Spleen (tissue), 11 donors: ENCODE measurements at regions not wholly inside any gene's neighbourhood (a gene's known extent, or its start where the extent isn't known, plus 50 kb on each side); places are given as distances from the start of the nearest gene placed in this dataset.

Experiments
- DNase-seq: peaks from one replicate; pipeline ENCODE4 v3.0.0-alpha.2; 2020
- H3K27ac ChIP-seq, 8 donors: fragments of 200-600 bp; sonication (generic) in 7 of 8; 1 replicate in 4 of 8; 2 replicates in 4 of 8; pipeline versions ENCODE4 v1.5.0 to v1.8.0; 2016 to 2021; ENCODE audit warnings: inconsistent platforms in 4 of 8, mild to moderate bottlenecking in 4 of 8, moderate library complexity in 1 of 8
- H3K27me3 ChIP-seq, 7 donors: fragments of 200-600 bp; sonication (generic) in 6 of 7; replicated peaks in 1 of 7; 1 replicate in 4 of 7; 2 replicates in 3 of 7; pipeline versions ENCODE4 v1.5.0 to v1.8.0; 2016 to 2021; ENCODE audit warnings: inconsistent platforms in 3 of 7, mild to moderate bottlenecking in 1 of 7
- H3K36me3 ChIP-seq, 6 donors: fragments of 200-600 bp; sonication (generic) in 5 of 6; 1 replicate in 4 of 6; 2 replicates in 2 of 6; pipeline versions ENCODE4 v1.5.0 to v1.8.0; 2016 to 2021; ENCODE audit warnings: inconsistent platforms in 2 of 6
- H3K4me1 ChIP-seq, 6 donors: fragments of 200-600 bp; sonication (generic) in 5 of 6; 1 replicate in 3 of 6; 2 replicates in 3 of 6; pipeline versions ENCODE4 v1.5.0 to v1.8.0; 2016 to 2021; ENCODE audit warnings: inconsistent platforms in 3 of 6
- H3K4me3 ChIP-seq, 8 donors: fragments of 200-600 bp; sonication (generic) in 7 of 8; 1 replicate in 4 of 8; 2 replicates in 4 of 8; pipeline versions ENCODE4 v1.5.0 to v1.8.0; 2016 to 2021; ENCODE audit warnings: inconsistent platforms in 4 of 8, mild to moderate bottlenecking in 4 of 8, moderate library complexity in 2 of 8
- H3K9me3 ChIP-seq, 8 donors: fragments of 200-600 bp; sonication (generic) in 7 of 8; 1 replicate in 4 of 8; 2 replicates in 4 of 8; pipeline versions ENCODE4 v1.5.0 to v1.8.0; 2016 to 2021; ENCODE audit warnings: inconsistent platforms in 4 of 8
- CTCF ChIP-seq, 11 experiments: fragments of 200-600 bp in 7 of 11; fragments of 450-650 bp in 4 of 11; sonication (generic) in 4 of 11; IDR thresholded peaks in 8 of 11; conservative IDR thresholded peaks in 3 of 11; 1 replicate in 7 of 11; 2 replicates in 4 of 11; pipeline versions ENCODE4 v1.4.0 to v1.8.0; 2016 to 2021; ENCODE audit warnings: antibody characterized with exemption in 11 of 11, inconsistent platforms in 4 of 11, mild to moderate bottlenecking in 1 of 11
- POLR2A ChIP-seq, 3 donors: fragments of 450-650 bp; IDR thresholded peaks; one replicate each; pipeline ENCODE4 v1.5.1; 2017; ENCODE audit warnings: antibody characterized with exemption in 3 of 3, mild to moderate bottlenecking in 1 of 3
- POLR2AphosphoS5 ChIP-seq, 3 donors: sonication (generic); formaldehyde crosslinking; IDR thresholded peaks; one replicate each; pipeline ENCODE4 v1.5.1; 2017; ENCODE audit warnings: antibody characterized with exemption in 3 of 3
- WGBS, 5 donors: extraction: QIAGEN DNeasy Blood & Tissue Kit in 3 of 5; methylation state at CpG; one replicate each; pipeline versions ENCODE4 v1.1.5 to v1.1.7; 2013 to 2018; 5-methylcytosine and 5-hydroxymethylcytosine counted together
- intact Hi-C: fragments of 100-400 bp; cut with DNase I; formaldehyde crosslinking; loops from one replicate; pipeline ENCODE4 v1.15.0; 2023; ENCODE audit warnings: low total_unique reads
- donor health status: healthy with polysubstance abuse.
- donor health status: DM: no; HTN: no; CAD: no; lungs with moderate emphysema.
- donor health status: DM: no; HTN: no; CAD: no.
- donor health status: Bipolar disorder and iron deficiency.
- donor health status: healthy.
- donor health status: DM: no; HTN: no; CAD: no.
- donor health status: DM: yes; HTN: yes; CAD: no.

- Histone ChIP-seq H3K4me3 (no peak overlapping the region), H3K9me3 (no peaks in the 10 kb centered on the region), H3K27ac (no peak overlapping the region), H3K27me3 (no peaks in the 10 kb centered on the region), H3K36me3 (no peaks in the 10 kb centered on the region), H3K4me1 (no peaks in the 10 kb centered on the region)
- intact Hi-C loops = no loop called here
- TF ChIP-seq CTCF (IDR thresholded peaks at IDR 0.05 in 8 of 11, conservative IDR thresholded peaks at IDR 0.05 in 3 of 11) = no peak
- no peak for TF ChIP-seq POLR2A (IDR thresholded peaks at IDR 0.05)
- no peak for TF ChIP-seq POLR2AphosphoS5 (IDR thresholded peaks at IDR 0.05)
- WGBS, 5 donors = 59 to 76% (median 69%) methylated on average over 10 of the region's 10 CpGs
- no peak for DNase-seq
Measured at GRCh38 chr2:129443865-129444739, 535.4 kb upstream of the RAB6C start.

- Histone ChIP-seq H3K4me3 (no peak overlapping the region), H3K4me1 (no peaks in the 10 kb centered on the region), H3K27ac (no peak overlapping the region), H3K27me3 (no peaks in the 10 kb centered on the region), H3K9me3 (no peaks in the 10 kb centered on the region), H3K36me3 (no peaks in the 10 kb centered on the region)
- WGBS, 5 donors = 88 to 93% (median 90%) methylated on average over 6 of the region's 6 CpGs
- no peak for DNase-seq
- intact Hi-C loops = no loop called here
- TF ChIP-seq POLR2A (IDR thresholded peaks at IDR 0.05) (no peak), CTCF (IDR thresholded peaks at IDR 0.05 in 8 of 11, conservative IDR thresholded peaks at IDR 0.05 in 3 of 11) (no peak), POLR2AphosphoS5 (IDR thresholded peaks at IDR 0.05) (no peak)
Measured at GRCh38 chr2:129444751-129445150, 534.7 kb upstream of the RAB6C start.

GRCh38 chr2:129456691-129457090, 522.8 kb upstream of the RAB6C start:
- no peaks in the 10 kb centered on the region for H3K9me3 ChIP-seq
- no peaks in the 10 kb centered on the region for H3K27me3 ChIP-seq
- no peak for DNase-seq
- H3K4me1 ChIP-seq = no peaks in the 10 kb centered on the region
- TF ChIP-seq POLR2AphosphoS5 (IDR thresholded peaks at IDR 0.05) = no peak
- no peak overlapping the region for H3K4me3 ChIP-seq
- no peak overlapping the region for H3K27ac ChIP-seq
- intact Hi-C loops = no loop called here
- WGBS, 5 donors = 68 to 79% (median 72%) methylated on average over 3 of the region's 3 CpGs
- no peaks in the 10 kb centered on the region for H3K36me3 ChIP-seq

- Histone ChIP-seq H3K27me3 (no peaks in the 10 kb centered on the region), H3K9me3 (no peaks in the 10 kb centered on the region), H3K4me3 (no peak overlapping the region), H3K36me3 (no peaks in the 10 kb centered on the region), H3K4me1 (no peaks in the 10 kb centered on the region), H3K27ac (no peak overlapping the region)
- 66 to 83% (median 78%) methylated on average over 5 of the region's 5 CpGs for whole genome bisulfite sequencing, 5 donors
- intact Hi-C loops = no loop called here
- TF ChIP-seq CTCF (IDR thresholded peaks at IDR 0.05 in 8 of 11, conservative IDR thresholded peaks at IDR 0.05 in 3 of 11) (no peak), POLR2A (IDR thresholded peaks at IDR 0.05) (no peak)
- DNase-seq = no peak
Measured at GRCh38 chr2:129457277-129457818, 522.1 kb upstream of the RAB6C start.
